ENCODE measurements at regions not wholly inside any gene's neighbourhood (a gene's known extent, or its start where the extent isn't known, plus 50 kb on each side); places are given as distances from the start of the nearest gene placed in this dataset.

- DNase-seq (ENCODE audit: low read depth), result no peak
Observed at GRCh38 chr10:44243851-44244510, 140.9 kb downstream of the CXCL12 start.

DNA sequence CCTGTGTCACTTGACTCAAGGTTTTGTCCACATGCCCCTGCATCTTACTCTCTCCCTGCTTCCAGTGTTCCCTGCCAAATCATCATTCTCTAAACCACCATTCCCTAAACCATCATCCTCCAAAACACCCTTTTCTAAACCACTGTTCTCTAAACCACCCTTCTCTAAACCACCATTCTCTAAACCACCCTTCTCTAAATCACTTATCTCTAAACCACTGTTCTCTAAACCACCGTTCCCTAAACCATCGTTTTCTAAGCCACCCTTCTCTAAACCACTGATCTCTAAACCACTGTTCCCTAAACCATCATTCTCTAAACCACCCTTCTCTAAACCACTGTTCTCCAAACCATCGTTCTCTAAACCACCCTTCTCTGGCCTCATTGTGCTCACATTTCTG is 142.1 kb downstream of the CXCL12 start:
- DNase-seq (ENCODE audit: low read depth), result no peak

DNA sequence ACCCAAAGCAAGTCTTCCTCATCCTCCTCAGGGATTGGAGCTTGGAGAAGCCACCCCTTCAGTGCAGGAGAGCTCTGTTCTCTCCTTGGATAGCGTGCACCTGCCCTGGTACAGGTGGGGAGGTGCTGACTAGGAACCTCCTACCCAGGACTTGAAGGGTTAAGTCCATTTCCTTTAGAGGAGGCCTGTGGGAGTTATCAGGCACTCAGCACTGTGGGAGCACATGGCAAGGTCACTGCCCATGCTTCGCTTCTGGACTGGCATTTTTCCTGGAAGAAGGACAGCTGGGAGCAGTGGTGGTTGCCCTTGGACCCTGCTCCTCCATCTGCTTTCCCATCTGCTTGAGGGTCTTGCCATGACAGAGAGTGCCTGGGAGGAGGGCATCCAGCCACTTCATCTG is 142.8 kb downstream of the CXCL12 start:
- no peak for DNase-seq (ENCODE audit: low read depth)

DNA sequence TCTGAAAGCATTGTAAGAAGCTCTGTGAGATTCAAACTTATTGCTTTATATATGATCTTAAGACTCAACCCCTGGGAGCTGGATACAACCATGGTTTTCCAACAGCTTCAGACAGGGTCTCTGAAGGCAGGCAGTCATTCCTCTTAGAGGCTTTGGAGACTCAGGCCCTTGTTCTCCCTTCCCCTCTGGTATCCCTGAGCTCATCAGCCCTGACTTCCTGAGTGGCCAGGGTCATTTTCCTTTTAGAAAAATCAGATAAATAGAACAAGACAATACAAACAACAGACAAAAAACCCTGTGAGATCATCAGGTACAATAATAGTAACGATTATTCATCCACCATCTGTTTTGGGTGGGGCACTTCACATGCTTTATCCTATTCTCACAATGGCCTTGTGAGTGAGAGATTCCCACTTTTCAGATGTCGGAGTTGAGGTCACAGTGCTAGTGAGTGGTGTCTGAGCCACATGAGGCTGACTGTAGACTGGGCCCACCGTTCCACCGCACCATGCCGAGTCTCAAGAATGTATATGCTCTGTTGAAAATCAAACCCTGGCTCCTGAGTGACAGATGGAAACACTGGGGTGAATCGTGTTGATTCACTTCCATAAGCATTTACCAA is 144.2 kb downstream of the CXCL12 start:
- no peak for DNase-seq (ENCODE audit: low read depth)

- no peak for DNase-seq (ENCODE audit: low read depth)
Observed at GRCh38 chr10:44238212-44238611, 146.7 kb downstream of the CXCL12 start.

GRCh38 chr10:44237364-44238049 is 147.4 kb downstream of the CXCL12 start:
- no peak for DNase-seq (ENCODE audit: low read depth)

DNA sequence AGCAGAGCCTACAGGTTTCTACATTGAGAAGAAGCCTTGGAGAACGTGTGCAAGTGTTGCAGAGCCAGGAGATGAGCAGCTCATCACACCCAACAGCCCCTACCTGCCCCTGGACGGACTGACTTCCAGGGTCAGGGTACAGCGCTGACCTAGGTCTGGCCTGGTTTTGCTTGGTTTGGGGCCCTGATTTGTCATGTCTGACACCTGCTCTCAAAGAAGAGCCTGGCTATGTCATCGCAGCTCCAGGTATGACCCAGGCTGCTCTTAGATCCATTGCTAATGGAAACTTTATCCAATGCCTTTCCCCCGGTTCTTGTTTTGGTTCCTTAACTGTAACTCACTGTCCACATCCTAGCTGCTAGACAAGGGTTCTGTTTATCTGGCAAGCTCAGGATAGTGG is 149.5 kb downstream of the CXCL12 start:
- DNase-seq (ENCODE audit: low read depth), result no peak

DNA sequence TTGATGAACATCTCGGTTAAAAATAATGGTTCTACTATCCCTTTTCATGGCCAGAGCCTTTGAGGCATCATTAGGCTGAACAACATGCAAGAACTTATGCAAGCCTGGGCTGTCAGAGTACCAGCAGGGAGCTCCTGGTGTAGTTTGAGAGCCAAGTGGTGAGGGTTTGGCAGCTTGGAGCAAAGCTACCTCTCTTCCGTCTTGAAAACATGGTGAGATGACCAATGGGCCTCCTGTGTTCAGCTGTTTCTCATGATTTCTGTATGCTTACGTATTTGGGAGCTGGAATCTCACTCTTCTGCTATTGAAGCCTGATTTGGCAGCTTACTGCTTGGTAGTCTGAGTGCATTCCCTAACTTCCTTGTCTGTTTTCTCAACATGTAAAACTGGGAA is 150.4 kb downstream of the CXCL12 start:
- DNase-seq (ENCODE audit: low read depth), result no peak

DNA sequence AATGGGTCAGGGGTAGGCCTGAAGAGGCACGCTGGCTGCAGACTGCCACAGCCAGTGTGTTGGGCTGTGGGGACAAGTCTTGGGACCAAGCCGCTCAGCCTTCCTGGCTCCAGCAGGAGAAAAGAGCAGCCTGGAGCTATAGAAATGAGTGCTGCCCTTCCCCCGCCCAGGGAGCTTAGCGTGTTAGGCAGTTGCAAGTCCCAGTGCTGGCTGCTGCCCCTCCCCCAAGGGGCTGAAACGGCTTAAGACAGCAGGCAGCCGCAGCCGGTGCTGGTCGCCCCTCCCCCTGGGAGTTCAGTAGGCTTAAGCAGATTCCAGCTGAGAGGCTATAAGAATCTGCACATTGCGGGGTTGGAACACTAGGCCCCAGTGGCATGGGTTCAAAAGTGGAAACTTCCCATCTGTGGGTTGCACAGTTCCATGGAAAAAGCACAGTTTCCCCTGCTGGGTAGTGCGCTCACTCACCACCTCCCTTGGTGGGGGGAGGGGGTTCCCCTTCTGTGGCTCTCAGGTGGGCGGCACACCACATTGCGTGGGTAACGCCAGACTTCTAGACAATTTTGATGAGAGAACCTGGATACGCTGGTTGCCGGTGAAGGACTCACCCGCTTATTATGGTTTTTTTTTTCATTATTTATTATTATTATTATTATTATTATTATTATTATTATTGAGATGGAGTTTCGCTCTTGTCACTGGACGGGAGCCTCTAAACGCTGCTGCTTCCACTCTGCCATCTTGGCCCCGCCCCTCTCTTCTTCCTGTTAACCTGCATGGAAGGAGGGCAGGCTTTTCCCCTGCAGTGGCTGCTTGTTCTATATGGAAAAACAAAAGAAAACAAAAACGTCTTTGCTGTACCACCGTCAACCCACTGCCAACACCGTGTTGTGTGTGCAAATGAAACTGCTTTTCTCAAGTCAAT is 151.1 kb downstream of the CXCL12 start:
- peak; percentile 45 for DNase-seq (ENCODE audit: low read depth)

DNA sequence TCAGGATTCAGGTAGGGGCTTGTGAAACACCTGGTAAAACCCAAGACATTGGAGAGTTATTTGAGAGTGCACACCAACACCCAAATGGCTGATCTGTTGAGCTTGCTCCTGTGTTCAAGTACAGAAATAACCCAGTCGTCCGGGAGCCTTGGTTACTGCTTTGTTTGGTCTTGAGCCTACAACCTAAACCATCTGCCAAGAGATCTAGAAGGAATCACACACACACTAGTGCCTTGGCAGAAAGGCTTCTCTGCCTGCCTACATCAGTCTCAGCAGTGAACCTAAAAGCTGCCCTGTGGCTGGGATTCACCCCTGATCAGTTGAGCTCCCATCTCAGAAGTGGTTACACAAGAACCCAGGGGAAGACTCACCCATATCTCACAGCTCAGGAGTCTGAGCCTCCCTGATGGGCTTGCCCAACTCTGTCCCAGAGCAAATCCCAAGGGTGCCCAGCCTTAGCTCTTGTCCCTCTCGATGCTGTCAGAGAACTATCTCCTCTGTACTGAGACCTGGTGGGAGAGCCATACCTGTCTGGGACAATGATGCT is 167.6 kb downstream of the CXCL12 start:
- no peak for DNase-seq (ENCODE audit: low read depth)

GRCh38 chr10:44216073-44216472 is 168.8 kb downstream of the CXCL12 start:
- no peak for DNase-seq (ENCODE audit: low read depth)

GRCh38 chr10:44209811-44210210 is 175.1 kb downstream of the CXCL12 start:
- no peak for DNase-seq (ENCODE audit: low read depth)

GRCh38 chr10:44207160-44207559 is 177.7 kb downstream of the CXCL12 start:
- no peak for DNase-seq (ENCODE audit: low read depth)

DNA sequence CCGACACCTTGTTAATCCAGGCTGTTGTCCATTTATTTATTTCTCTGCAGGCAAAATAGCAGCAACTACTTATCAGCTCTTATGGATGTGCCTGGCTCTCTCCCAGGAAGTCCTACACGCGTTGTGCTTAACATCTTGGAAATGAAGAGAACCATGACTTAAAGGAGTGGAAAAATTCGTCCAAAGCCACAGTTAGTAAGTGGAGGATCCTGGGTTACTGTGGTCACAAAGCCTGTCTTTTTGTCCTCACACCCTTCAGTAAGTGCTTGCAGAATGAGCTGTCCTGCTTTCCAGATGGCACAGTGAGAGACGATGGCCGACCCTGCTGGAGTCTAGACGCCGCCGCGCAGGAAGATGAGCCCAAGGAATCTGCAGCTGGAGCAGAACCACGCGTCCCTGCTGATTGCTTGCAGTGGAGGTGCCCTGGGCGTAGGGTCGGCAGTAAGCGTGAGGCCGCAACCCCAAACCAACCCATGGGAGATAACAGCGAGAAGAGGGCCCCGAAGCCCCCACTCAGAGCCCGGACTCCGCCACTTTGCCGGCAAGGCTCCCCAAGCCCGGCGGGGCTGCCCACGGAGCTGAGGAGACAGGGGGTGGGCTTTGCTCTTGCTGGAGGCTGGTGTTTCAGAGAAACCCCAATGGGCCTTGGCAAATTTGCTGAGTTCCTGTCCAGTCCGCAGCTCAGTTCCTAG is 178.6 kb downstream of the CXCL12 start:
- DNase-seq (ENCODE audit: low read depth), result no peak

DNA sequence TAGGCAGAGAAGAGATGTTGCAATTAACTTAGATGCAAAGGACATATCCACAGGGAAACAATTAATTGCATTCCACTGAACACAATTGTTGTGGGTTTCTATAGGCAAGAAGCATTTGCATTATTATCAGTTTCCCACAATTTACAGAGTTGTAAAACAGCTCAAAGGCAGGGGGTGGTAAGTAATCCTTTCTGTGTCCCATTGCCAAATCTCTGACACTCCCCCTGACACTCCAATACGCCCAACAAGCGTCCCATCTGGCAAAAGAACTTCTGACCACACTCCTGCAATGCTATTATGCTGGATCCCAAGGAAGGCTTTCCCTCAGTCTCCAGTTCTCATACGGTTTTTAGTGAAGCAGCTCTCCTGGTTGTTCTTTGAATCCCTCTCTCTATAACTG is 179.8 kb downstream of the CXCL12 start:
- DNase-seq (ENCODE audit: low read depth), result no peak

GRCh38 chr10:44203535-44203934 is 181.4 kb downstream of the CXCL12 start:
- DNase-seq (ENCODE audit: low read depth), result no peak

DNA sequence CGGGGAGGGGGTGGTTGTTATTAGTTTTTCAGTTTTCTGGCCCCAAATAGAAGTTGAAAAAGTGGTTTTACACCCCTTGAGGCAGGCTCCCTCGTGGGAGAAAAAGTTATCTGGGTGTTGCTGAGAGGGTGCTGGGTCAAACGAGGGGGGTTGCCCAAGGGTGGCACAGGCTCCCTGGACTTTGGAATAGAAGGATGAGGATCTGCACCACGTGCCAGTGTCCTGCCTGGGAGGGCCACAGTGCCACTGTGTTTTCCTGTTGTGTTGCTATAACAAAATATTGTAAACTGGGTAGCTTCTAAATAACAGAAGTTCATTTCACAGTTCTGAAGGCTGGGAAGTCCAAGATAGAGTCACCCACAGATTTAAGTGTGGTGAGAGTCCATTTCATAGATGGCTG is 181.9 kb downstream of the CXCL12 start:
- DNase-seq (ENCODE audit: low read depth), result no peak

- no peak for DNase-seq (ENCODE audit: low read depth)
Observed at GRCh38 chr10:44201656-44202055, 183.2 kb downstream of the CXCL12 start.

DNA sequence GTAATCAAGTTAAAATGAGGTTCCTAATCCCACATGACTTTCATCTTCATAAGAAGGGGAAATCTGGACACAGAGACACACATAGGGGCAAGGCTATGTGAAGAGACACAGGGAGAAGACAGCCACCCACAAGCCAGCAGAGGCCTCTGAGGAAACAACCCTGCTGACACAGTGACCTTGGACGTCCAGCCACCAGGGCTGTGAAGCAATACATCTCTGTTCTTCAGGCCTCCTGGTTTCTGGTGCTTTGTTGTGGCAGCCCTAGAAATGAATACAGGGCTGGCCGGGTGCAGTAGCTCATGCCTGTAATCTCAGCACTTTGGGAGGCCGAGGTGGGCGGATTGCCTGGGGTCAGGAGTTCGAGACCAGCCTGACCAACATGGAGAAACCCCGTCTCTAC is 183.9 kb downstream of the CXCL12 start:
- no peak for DNase-seq (ENCODE audit: low read depth)

GRCh38 chr10:44199991-44200655 is 184.8 kb downstream of the CXCL12 start:
- DNase-seq (ENCODE audit: low read depth), result no peak

- no peak for DNase-seq (ENCODE audit: low read depth)
Observed at GRCh38 chr10:44199267-44199666, 185.6 kb downstream of the CXCL12 start.
